HL-60 (cell line): ENCODE measurements at regions not wholly inside any gene's neighbourhood (a gene's known extent, or its start where the extent isn't known, plus 50 kb on each side); places are given as distances from the start of the nearest gene placed in this dataset.

ENCODE experiments used
- CTCF ChIP-seq: IDR thresholded peaks from one replicate; pipeline ENCODE4 v1.5.1; 2011; ENCODE audit warnings: low read length, control low read depth, inconsistent platforms; ENCODE audit not compliant: insufficient read depth
- GABPA ChIP-seq: IDR thresholded peaks from 2 replicates; pipeline ENCODE4 v1.6.1; 2012; ENCODE audit warnings: low read depth
- POLR2AphosphoS5 ChIP-seq: IDR thresholded peaks from 2 replicates; pipeline ENCODE4 v1.6.1; 2012; ENCODE audit warnings: low read depth
- REST ChIP-seq: IDR thresholded peaks from 2 replicates; pipeline ENCODE4 v1.6.1; 2012; ENCODE audit warnings: low read depth; ENCODE audit not compliant: insufficient replicate concordance

- TF ChIP-seq REST = no peak
- no peak for TF ChIP-seq CTCF
- no peak for TF ChIP-seq GABPA
- no peak for TF ChIP-seq POLR2AphosphoS5
Measured at GRCh38 chr5:3167473-3167872, 416.0 kb upstream of the IRX2 start.
